Ectodermal cell (in vitro differentiated cells): ENCODE measurements at regions not wholly inside any gene's neighbourhood (a gene's known extent, or its start where the extent isn't known, plus 50 kb on each side); places are given as distances from the start of the nearest gene placed in this dataset.
"Not testable (repeated sequence)": the region's sequence is repeated elsewhere in the genome, so short reads cannot be mapped to it uniquely, and the experiment has no call there.

ENCODE experiments used
- H3K27ac ChIP-seq: 2 replicates; pipeline ENCODE4 v1.7.0; 2013; ENCODE audit warnings: mild to moderate bottlenecking, low read depth, low read length; ENCODE audit not compliant: insufficient read depth, poor library complexity, severe bottlenecking
- H3K27me3 ChIP-seq: 2 replicates; pipeline ENCODE4 v1.7.0; 2013; ENCODE audit warnings: mild to moderate bottlenecking, low read length; ENCODE audit not compliant: insufficient read depth, control insufficient read depth, poor library complexity, severe bottlenecking
- H3K36me3 ChIP-seq: one replicate; pipeline ENCODE4 v1.7.0; 2013; ENCODE audit warnings: low read length; ENCODE audit not compliant: control insufficient read depth, insufficient read depth
- H3K4me1 ChIP-seq: one replicate; pipeline ENCODE4 v1.7.0; 2013; ENCODE audit warnings: low read length; ENCODE audit not compliant: control insufficient read depth, insufficient read depth
- H3K4me3 ChIP-seq: 2 replicates; pipeline ENCODE4 v1.7.0; 2013; ENCODE audit warnings: low read depth, low read length, control low read depth; ENCODE audit not compliant: insufficient read depth
- H3K9me3 ChIP-seq: 2 replicates; pipeline ENCODE4 v1.7.0; 2013; ENCODE audit warnings: mild to moderate bottlenecking, low read length, moderate library complexity; ENCODE audit not compliant: control insufficient read depth
- WGBS, 2 experiments: methylation state at CpG; one replicate each; pipeline ENCODE4 v1.1.7; 2013; ENCODE audit warnings: missing lambda C conversion rate in 2 of 2; 5-methylcytosine and 5-hydroxymethylcytosine counted together

- no peak overlapping the region for H3K4me3 ChIP-seq
- no peaks in the 10 kb centered on the region for H3K27me3 ChIP-seq
- no peaks in the 10 kb centered on the region for H3K36me3 ChIP-seq
- 70 to 74% methylated on average over 21 of the region's 21 CpGs for WGBS, 2 experiments
- no peaks in the 10 kb centered on the region for H3K9me3 ChIP-seq
- no peak overlapping the region for H3K27ac ChIP-seq
- H3K4me1 ChIP-seq: no peaks in the 10 kb centered on the region
These were observed 251.0 kb upstream of the SFSWAP start for GRCh38 chr12:131459773-131460365.

GRCh38 chr12:131460520-131460919 lies 250.4 kb upstream of the SFSWAP start:
- Histone ChIP-seq H3K4me3 (no peak overlapping the region), H3K4me1 (no peaks in the 10 kb centered on the region), H3K36me3 (no peaks in the 10 kb centered on the region), H3K27ac (no peak overlapping the region), H3K9me3 (no peaks in the 10 kb centered on the region), H3K27me3 (no peaks in the 10 kb centered on the region)
- WGBS, 2 experiments: 97 to 98% methylated on average over 5 of the region's 5 CpGs

DNA sequence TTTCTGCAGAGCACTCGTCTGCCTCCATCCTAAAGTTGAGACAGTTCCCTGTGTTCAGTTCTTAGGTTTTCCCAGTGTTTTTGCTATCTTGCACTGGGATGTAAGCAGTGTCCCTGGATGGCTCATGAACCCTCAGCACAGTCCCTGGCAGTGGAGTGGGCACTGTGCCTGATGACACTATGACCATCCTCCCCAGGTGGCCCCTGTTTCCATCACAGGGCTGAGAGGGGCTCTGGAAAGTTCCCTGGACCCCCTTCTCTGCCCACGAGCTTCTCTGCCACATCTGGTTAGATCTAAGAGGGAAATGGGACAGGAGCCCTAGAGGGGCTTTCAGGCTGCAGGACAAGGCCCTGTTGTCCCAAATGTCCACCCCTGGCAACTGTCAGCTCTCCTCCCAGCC lies 249.8 kb upstream of the SFSWAP start:
- H3K9me3 ChIP-seq: no peaks in the 10 kb centered on the region
- no peaks in the 10 kb centered on the region for H3K27me3 ChIP-seq
- no peak overlapping the region for H3K27ac ChIP-seq
- H3K36me3 ChIP-seq: no peaks in the 10 kb centered on the region
- no peak overlapping the region for H3K4me3 ChIP-seq
- 85 to 88% methylated on average over 2 of the region's 2 CpGs for WGBS, 2 experiments
- H3K4me1 ChIP-seq: no peaks in the 10 kb centered on the region

- H3K36me3 ChIP-seq: no peaks in the 10 kb centered on the region
- 94 to 95% methylated on average over 3 of the region's 4 CpGs for WGBS, 2 experiments
- H3K4me1 ChIP-seq: no peaks in the 10 kb centered on the region
- H3K4me3 ChIP-seq: no peak overlapping the region
- no peaks in the 10 kb centered on the region for H3K27me3 ChIP-seq
- H3K9me3 ChIP-seq: no peaks in the 10 kb centered on the region
- H3K27ac ChIP-seq: no peak overlapping the region
These were observed 247.7 kb upstream of the SFSWAP start for GRCh38 chr12:131463174-131463573.

- WGBS, 2 experiments: 89 to 100% methylated on average over 1 of the region's 1 CpG
- Histone ChIP-seq H3K4me3 (no peak overlapping the region), H3K27me3 (no peaks in the 10 kb centered on the region), H3K36me3 (no peaks in the 10 kb centered on the region), H3K27ac (no peak overlapping the region), H3K9me3 (no peaks in the 10 kb centered on the region), H3K4me1 (no peaks in the 10 kb centered on the region)
These were observed 246.8 kb upstream of the SFSWAP start for GRCh38 chr12:131464081-131464480.

DNA sequence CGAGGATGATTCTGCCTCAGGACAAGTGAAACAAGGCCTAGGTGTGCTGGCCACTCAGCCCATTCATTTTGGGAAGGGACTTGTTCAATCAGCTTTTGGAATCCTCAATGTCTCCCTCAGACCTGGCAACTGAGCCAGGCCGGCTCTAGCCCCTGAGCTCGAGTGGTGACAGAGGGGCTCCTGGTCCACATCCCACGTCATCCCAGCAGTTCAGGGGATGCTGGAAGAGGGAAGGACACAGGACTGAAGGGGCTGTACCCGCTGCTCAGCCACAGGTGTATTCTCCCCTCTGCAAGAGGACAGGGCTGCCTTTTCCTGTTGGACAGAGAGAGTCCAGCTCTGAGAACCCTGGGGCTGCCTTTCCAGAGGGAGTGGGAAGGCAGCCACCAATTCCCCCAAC lies 244.6 kb upstream of the SFSWAP start:
- Histone ChIP-seq H3K27ac (no peak overlapping the region), H3K36me3 (no peaks in the 10 kb centered on the region), H3K4me3 (no peak overlapping the region), H3K9me3 (no peaks in the 10 kb centered on the region), H3K27me3 (no peaks in the 10 kb centered on the region), H3K4me1 (no peaks in the 10 kb centered on the region)
- 95 to 97% methylated on average over 5 of the region's 5 CpGs for WGBS, 2 experiments

DNA sequence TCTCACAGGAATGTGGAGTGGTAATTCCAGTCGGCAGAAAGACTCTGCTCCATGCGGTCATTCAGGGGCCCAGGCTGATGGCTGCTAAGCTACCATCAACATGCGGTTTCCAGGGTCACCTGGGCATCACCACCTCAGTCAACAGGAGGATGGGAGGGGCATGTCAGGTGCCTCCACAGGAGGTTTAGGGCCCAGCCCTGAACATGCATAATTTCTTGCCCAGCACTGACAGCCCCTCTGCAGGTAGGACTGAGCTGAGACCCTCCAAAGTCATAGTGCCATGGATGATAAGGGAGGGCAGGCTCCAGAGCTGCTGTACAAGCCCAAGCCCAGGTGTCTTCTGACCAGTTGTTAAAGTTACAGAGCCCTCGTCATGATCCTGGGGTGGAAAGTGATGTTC lies 244.0 kb upstream of the SFSWAP start:
- Histone ChIP-seq H3K27ac (no peak overlapping the region), H3K4me1 (no peaks in the 10 kb centered on the region), H3K4me3 (no peak overlapping the region), H3K36me3 (no peaks in the 10 kb centered on the region), H3K27me3 (no peaks in the 10 kb centered on the region), H3K9me3 (no peaks in the 10 kb centered on the region)
- 95% methylated on average over 4 of the region's 4 CpGs for WGBS, 2 experiments

DNA sequence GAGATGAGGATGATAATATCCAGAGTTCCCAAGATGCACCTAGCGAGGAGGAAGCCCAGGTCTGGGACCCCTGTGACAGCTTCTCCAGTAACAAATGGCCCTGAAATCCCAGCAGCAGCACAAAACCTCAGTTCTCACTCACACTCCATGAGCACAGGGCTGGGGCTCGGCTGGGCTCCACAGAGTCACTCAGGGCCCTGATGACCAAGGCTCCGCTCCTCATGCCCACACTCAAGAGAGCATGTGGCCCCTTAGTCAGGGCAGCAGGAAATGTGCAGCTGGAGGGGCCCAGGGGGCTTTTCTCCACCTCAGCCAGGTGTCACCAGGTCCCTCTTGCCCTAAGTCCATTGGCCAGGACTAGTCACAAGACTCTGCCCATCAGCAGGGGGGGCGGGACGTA lies 242.7 kb upstream of the SFSWAP start:
- Histone ChIP-seq H3K27me3 (no peaks in the 10 kb centered on the region), H3K27ac (no peak overlapping the region), H3K36me3 (no peaks in the 10 kb centered on the region), H3K4me1 (no peaks in the 10 kb centered on the region), H3K9me3 (no peaks in the 10 kb centered on the region), H3K4me3 (no peak overlapping the region)
- WGBS, 2 experiments: 93 to 95% methylated on average over 5 of the region's 5 CpGs

DNA sequence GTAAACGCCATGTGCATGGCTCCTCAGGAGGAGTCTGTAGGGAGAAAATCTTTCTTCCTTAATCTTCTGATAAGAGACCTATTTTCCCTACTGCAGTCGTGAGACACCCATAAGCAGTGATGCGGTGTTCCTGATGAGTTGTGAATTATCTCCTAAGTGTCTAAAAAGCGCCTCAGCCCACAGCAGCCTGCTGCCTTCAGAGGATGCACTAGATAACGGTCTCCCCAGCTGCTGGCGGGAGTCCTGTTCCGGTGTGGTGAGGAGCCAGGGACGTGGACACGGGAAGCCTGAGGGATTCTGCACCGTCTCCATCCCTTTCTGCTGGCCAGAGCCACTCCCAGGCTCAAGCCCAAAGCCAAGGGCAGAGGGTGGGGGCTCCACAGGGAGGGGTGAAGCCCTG lies 240.9 kb upstream of the SFSWAP start:
- H3K4me1 ChIP-seq, H3K27me3 ChIP-seq, H3K36me3 ChIP-seq, H3K4me3 ChIP-seq, H3K9me3 ChIP-seq, H3K27ac ChIP-seq: not testable (repeated sequence)
- 85% methylated on average over 1 of the region's 10 CpGs; no CpG with 5 or more reads in 1 of the 2 experiments for WGBS, 2 experiments

- no peaks in the 10 kb centered on the region for H3K4me1 ChIP-seq
- H3K27ac ChIP-seq: no peak overlapping the region
- no peaks in the 10 kb centered on the region for H3K27me3 ChIP-seq
- H3K36me3 ChIP-seq: no peaks in the 10 kb centered on the region
- WGBS, 2 experiments: 70 to 72% methylated on average over 20 of the region's 20 CpGs
- no peaks in the 10 kb centered on the region for H3K9me3 ChIP-seq
- no peak overlapping the region for H3K4me3 ChIP-seq
These were observed 239.5 kb upstream of the SFSWAP start for GRCh38 chr12:131471271-131471905.
